Stimulated activated CD4-positive, alpha-beta T cell treated with anti-CD3 and anti-CD28 coated beads, Interleukin-12 subunit alpha, Interleukin-12 subunit beta, amount 100 ng/mL, for 24 hours (primary cell): ENCODE measurements at regions not wholly inside any gene's neighbourhood (a gene's known extent, or its start where the extent isn't known, plus 50 kb on each side); places are given as distances from the start of the nearest gene placed in this dataset.
"Not testable (repeated sequence)": the region's sequence is repeated elsewhere in the genome, so short reads cannot be mapped to it uniquely, and the experiment has no call there.

Experiments used
- DNase-seq, 2 experiments: peaks; one replicate each; pipeline ENCODE4 v3.0.0-alpha.2; 2020; ENCODE audit warnings: low read depth in 2 of 2

GRCh38 chr3:67064105-67064504, 66.0 kb downstream of the KBTBD8 start:
- DNase-seq, result no peak

DNA sequence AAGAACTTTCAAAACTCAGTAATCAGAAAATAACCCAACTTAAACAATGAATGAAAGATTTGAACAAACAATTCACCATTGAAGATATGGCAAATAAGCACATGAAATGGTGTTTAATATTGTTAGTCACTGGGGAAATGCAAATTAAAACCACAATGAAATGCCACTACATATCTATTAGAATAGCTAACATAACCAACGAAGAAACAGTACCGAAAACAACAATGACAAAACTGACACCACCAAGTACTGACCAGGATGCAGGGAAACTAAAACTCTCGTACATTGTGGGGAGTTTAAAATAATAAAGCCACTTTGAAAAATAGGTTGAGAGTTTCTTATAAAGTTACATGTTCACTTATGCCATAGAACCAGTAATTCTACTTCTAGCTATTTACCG, 69.1 kb downstream of the KBTBD8 start:
- no peak for DNase-seq

GRCh38 chr3:67072640-67073039, 74.5 kb downstream of the KBTBD8 start:
- DNase-seq, result not testable (repeated sequence)

- no peak for DNase-seq
Measured at GRCh38 chr3:67073812-67074211, 75.7 kb downstream of the KBTBD8 start.

DNA sequence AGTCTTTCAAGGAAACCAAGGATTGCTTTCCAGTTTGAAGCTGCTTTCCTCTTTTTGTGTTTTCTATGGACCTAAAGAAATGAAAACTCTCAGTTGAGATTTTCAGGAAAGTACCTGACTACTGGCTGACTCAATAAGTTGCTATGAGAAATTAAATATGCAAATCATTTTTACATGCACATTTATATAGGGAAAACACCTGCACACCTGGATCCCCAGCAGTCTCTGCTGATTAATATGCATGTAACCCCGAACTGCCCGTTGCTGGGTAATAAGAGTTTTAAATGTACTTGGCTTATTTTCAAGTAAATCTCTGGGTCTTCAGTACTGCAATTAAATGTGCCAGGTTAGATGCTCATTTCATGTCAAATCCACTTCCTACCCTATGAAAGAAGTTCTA, 77.2 kb downstream of the KBTBD8 start:
- DNase-seq, result no peak

DNA sequence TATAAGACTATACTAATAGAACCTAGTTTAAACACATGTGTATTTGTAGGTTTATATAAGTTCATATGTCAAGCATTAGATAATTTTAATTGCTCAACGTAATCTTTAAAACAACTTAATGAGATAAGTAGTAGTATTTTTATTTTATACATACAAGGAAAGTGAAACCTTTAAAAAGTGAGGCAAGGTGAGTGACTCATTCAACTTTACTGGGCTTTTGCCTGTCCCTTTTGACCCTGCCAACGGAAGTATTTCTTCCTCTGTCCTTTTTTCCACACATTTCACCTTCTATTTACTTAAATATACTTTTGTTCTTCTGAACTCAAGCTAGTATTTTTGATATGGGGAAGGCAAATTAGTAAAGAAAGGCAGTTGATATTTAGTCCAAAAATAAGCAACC, 78.5 kb downstream of the KBTBD8 start:
- no peak for DNase-seq

- DNase-seq, result no peak
Measured at GRCh38 chr3:67077656-67078055, 79.5 kb downstream of the KBTBD8 start.

DNA sequence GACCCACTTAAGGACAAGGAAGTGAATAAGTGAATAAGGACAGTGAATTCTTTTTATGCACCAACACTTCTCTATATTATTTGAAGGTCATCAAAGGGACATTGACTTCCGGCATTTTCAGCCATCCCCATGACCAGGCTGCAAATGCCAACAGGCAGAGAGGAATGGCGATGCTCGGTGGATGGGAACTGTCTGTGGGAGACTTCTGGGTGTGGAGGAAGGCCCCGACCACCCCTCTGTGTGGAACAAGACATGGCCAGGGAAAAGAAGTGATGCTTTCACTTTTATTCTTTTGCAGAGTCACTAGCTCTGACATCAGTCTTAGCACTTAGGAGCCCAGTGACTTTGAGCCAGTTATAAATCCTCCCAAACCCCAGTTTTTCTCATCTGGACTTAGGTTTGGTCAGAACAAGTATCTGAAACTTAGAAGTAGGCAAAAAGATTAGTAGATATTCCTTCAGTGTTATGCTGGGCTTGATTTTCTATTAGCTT, 84.5 kb downstream of the KBTBD8 start:
- DNase-seq, result no peak

GRCh38 chr3:67083277-67083676, 85.2 kb downstream of the KBTBD8 start:
- peak in 1 of 2 experiments; percentile 17 for DNase-seq

GRCh38 chr3:67087788-67088187, 89.7 kb downstream of the KBTBD8 start:
- no peak for DNase-seq

DNA sequence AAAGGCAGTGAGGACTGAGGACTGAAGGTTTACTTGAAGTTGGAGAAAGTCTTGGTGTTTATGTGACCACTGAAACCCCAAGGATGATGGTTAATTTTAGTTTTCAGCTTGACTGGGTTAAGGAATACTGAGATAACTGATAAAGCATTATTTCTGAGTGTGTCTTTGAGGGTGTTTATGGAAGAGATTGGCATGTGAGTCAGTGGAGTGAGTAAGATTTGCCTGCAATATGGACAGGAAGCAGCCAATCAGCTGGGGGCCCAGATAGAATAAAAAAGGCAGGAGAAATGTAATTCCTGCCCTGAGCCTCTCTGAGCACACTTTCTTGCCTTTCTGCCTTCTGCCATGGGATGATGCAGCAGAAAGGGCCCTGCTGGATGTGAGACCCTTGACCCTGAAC, 92.4 kb downstream of the KBTBD8 start:
- DNase-seq, result no peak

- no peak for DNase-seq
Measured at GRCh38 chr3:67093305-67093704, 95.2 kb downstream of the KBTBD8 start.

GRCh38 chr3:67094167-67094566, 96.1 kb downstream of the KBTBD8 start:
- DNase-seq, result no peak

- no peak for DNase-seq
Measured at GRCh38 chr3:67094774-67095173, 96.7 kb downstream of the KBTBD8 start.

DNA sequence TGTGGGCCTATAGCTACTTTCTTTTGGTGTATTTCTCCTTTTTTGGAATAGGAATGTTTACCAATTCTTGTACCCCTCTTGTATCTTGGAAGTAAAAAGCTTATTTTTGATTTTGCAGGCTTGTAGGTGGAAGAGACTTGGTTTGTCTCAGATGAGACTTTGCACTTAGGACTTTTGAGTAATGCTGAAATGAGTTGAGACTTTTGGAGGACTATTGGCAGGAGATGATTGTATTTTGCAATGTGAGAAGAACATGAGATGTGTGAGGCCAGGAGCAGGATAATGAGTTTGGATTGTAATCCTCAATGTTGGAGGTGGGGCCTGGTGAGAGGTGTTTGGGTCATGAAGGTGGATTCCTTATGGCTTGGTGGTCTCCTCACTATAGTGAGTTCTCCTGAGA, 106.3 kb downstream of the KBTBD8 start:
- DNase-seq, result no peak

- DNase-seq, result no peak
Measured at GRCh38 chr3:67106874-67107273, 108.8 kb downstream of the KBTBD8 start.

DNA sequence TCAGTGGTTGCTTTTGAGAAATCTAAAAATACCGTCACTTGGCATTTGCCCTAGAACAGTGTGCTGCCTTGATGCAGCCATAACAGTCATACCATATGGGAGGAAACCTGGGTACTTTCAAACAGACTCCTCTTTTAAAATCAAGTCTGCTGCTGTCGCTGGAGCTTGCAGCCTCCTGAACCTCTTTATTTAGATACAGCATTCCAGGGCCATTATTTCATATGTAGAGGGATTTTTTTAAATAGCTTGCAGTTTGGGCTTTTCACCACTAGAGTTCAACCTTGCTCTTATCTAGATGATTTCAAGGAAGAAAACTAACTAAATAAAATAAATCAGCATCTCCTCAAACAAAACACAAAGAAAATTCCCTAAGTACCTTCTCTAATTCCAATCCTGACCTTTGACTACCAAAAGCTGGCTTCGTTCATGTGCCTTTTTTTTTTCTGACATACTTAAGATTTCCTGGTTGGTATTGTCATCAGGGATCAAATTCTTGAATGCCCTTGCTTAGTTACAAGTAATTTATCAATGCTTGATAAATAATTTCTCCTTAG, 111.6 kb downstream of the KBTBD8 start:
- DNase-seq, result no peak

- peak; percentile 65 to 78 for DNase-seq
Measured at GRCh38 chr3:67113802-67114407, 115.8 kb downstream of the KBTBD8 start.

DNA sequence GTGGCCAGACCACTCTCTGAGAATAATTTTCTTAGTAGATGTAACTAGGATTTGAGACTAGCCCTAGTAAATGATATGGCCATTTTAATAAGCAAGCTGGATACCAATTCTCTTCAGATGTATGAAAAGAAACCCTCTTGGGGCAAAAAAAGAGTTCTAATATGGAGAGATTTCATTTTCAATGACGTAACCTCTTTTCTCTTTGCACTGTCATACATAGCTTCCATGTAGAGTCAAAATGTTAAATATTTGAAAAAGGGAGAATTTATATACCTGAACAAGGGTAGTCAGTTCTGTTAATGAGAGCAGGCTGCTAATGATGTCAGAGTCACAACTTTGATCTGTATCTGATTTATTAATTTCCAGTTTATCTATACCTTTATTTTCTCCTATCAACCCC, 120.0 kb downstream of the KBTBD8 start:
- no peak for DNase-seq

DNA sequence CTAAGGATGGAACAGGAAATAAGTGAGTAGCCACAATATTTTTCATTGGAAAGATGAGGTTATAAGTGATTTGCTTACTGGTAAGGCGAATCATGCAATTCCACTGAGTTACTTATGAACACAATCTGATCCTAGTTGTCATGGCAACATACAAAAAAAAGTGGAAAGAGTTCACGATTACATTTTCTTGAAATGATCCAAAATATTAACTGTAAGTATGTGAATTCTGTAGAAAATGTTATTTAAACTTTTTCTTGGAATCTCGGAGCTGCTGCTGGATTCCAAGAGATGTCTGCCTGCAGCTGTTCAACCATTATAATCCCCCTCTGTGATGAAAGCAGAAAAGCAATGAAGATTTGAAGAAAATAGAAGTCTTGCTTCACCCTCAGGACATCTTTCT, 120.5 kb downstream of the KBTBD8 start:
- no peak for DNase-seq

DNA sequence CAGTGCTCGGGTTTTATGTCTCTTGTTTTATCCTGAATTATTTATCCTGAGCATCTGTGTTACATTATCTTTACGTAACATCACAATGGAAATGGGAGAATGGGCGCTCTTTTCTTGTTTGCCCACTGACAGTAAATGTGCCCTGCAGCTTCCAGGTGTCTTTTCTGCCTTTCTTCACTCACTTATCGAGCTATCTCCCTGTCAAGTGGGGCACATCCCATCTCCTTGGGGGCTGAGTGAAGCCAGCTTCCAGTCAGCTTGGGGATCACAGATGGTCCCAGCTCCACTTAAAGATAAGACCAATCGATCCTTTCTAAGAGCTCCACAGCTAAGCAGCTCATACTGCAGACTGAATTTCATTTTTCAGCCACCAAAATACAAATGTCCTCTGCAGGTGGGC, 125.8 kb downstream of the KBTBD8 start:
- DNase-seq, result no peak

DNA sequence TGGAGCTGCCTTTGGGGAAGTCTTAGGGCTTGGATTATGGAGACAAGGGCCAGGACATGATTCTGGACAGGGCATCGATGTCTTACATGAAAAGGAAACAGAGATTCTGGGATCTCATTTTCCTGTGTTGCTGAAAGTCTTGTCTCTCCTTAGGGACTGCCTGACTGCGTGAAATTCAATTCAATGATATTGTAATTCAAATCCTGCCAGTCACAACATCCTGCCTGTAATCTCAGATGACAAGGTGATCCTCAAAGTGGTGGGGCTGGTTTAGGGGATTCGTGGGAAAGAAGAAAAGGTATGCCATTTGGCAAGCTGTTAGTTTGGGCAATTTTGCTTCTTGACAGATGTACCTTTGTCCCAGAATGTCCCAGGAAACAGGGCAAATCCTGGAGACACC, 129.1 kb downstream of the KBTBD8 start:
- no peak for DNase-seq

GRCh38 chr3:67142432-67142831, 144.3 kb downstream of the KBTBD8 start:
- no peak for DNase-seq

DNA sequence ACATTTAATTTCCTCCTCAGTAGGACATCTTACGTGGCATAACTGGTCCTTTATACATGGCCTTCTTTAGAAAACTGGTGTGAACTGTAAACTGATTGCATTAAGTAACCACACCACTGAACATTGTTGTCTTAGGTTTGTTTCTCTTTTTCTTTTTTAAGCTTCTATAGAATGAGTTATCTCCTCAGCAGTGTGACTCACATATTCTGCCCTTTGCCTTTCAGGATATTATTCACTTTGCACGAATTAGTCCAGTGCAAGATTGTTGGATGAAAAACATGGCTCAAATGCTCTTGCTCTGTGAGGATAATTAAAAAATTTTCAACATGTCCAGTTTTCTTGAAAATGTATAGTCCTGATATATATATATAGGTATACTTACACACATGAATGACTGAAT, 147.6 kb downstream of the KBTBD8 start:
- DNase-seq, result no peak
